ENCODE measurements at regions not wholly inside any gene's neighbourhood (a gene's known extent, or its start where the extent isn't known, plus 50 kb on each side); places are given as distances from the start of the nearest gene placed in this dataset.
"Not testable (repeated sequence)": the region's sequence is repeated elsewhere in the genome, so short reads cannot be mapped to it uniquely, and the experiment has no call there.

GRCh38 chr5:143908959-143909358 is 97.0 kb downstream of the HMHB1 start:
- DNase-seq (ENCODE audit: low read depth) = no peak

DNA sequence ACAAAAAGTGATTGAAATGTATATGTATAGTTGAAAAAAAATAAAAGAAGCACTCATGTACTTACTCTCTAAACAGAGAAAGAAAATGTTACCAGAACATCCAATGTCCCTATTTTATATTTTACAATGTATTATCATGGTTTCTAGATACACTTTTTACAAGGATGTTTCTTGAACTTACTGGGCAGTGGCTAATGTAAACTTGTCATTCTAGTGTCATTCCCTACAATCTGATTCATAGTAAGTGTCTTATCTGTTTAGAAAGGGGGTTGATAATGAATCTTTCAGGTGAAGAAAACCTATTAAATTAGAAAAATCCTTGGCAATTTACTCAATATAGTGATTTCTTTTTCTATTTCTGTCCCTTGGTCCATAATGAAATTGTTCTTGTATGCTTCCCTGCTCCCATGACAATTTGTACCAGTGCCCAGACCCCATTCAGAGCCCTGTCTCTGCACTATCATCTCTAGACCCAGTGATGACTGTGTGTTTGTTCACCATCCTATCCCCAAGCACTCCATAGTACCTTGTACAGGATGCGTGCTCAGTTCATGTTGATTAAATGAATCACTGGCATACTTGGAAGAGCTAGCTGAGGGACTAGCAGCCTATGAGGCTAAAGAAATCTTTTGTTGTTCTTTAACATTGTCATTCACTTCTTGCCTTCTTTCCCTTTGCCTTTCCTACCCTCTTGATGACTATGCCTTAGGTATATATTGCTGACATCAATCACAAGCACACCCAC is 101.2 kb downstream of the HMHB1 start:
- no peak for DNase-seq (ENCODE audit: low read depth)

DNA sequence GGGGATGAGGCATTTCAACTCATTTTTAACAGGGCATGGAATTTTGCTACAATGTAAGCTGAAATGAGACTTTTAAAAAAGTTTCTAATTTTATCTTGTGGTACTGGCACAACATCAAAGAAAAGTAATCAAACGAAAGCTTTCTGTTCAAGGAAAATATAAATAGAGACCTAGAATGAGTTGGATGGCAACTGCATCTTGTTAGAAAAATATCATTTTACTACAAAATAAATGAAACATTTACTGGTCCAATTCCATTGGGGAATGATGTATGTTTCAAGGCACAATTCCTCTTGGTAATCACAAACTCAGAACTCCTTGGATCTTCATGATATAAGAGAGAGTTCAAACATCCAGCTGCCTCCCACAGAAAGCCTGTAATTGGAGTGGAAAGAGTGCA is 102.8 kb downstream of the HMHB1 start:
- no peak for DNase-seq (ENCODE audit: low read depth)

DNA sequence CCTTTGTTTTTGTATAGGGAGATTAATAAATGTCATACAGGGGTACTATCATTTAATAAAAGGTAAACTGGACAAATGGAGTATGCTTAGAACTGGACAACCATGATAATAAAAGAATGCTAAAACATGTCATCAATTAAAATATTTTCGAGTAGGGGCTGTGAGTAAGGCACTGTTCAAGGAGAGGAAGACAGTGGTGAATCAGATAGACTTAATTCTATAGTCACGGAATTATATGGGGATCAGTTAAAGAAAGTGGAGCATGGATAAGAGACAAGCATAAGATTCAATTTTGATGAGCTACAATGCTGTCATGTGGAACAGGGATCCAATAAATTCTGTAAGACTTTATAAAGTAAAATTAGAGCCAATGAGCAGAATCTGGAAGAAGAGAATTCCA is 104.5 kb downstream of the HMHB1 start:
- DNase-seq (ENCODE audit: low read depth) = no peak

DNA sequence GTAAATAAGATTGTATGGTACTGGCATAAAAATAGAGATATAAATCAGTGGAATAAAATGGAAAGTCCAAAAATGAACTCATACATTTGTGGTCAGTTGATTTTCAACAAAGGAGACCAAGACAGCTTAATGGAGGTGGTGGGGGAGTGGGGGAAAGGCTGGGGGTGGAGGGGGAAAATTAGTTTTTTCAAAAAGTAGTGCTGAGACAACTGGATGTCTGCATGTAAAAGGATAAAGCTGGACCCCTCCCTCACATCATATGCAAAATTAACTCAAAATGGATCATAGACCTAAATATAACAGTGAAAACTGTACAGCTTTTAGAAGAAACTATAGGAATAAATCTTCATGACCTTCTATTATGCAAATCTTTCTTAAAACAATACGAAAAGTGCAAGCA is 107.0 kb downstream of the HMHB1 start:
- DNase-seq (ENCODE audit: low read depth) = no peak

- DNase-seq (ENCODE audit: low read depth) = no peak
These were observed 108.8 kb downstream of the HMHB1 start for GRCh38 chr5:143920772-143921171.

- no peak for DNase-seq (ENCODE audit: low read depth)
These were observed 109.8 kb downstream of the HMHB1 start for GRCh38 chr5:143921525-143922311.

DNA sequence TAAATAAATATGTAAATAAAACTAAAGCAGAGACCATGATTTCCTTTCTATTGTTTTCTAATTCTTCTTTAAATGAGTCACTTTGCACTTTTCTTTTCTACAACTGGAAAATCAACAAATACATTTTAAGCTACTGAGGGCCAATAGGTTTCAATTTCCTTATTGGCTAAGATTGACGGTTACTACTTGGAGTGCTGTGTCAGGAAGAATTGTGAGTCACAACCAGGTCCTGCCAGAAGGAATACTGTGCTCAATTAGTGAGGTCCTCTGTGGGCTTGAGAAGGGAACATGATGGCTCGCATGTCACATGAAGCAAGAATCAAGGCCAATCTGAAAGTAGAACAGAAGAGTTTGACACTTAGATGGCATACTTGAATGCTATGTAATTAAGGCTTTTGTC is 110.8 kb downstream of the HMHB1 start:
- no peak for DNase-seq (ENCODE audit: low read depth)

GRCh38 chr5:143923634-143924266 is 111.8 kb downstream of the HMHB1 start:
- no peak for DNase-seq (ENCODE audit: low read depth)

GRCh38 chr5:143924311-143924978 is 112.5 kb downstream of the HMHB1 start:
- no peak for DNase-seq (ENCODE audit: low read depth)

DNA sequence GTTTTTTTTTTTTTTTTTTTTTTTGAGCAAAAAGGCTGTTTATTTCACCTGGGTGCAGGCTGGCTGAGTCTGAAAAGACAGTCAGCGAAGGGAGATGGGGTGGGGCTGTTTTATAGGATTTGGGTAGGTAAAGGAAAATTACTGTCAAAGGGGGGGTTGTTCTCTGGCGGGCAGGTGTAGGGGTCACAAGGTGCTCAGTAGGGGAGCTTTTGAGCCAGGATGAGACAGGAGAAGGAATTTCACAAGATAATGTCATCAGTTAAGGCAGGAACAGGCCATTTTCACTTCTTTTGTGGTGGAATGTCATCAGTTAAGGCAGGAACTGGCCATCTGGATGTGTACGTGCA is 113.0 kb downstream of the HMHB1 start:
- DNase-seq (ENCODE audit: low read depth) = not testable (repeated sequence)

DNA sequence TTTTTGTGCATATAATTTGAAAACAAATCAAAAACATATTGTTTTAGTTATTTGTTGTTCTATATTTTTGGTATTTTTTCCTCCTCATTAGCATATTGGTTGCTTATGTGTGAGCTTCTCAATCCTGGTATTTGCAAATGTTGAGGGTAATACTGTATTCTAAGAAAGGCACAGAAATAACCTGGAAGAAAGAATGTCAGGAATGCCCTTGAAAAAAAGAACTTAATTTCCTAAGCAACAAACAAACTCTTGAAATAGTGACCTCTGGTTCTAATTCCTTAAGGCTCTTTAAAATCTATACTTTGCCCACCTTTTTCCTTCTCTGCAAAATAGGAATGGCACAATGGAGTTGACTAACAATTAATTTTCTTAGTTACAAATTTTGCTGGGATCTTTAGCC is 117.5 kb downstream of the HMHB1 start:
- DNase-seq (ENCODE audit: low read depth) = no peak

DNA sequence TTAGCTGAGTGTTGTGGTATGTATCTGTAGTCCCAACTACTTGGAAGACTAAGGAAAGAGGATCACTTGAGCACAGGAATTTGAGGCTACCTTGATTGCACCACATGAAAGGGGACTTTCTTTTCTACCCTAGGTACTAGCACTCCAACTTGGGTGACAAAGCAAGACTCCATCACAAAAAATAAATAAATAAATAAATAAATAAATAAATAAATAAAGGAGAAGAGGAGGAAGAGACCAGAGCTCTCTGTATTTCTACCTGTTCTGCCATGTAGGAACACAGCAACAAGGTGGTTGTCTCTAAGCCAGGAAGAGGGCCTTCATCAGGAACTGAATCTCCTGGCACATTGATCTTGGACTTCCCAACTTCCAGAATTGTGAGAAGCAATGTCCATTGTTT is 118.6 kb downstream of the HMHB1 start:
- no peak for DNase-seq (ENCODE audit: low read depth)

GRCh38 chr5:143931476-143931875 is 119.5 kb downstream of the HMHB1 start:
- DNase-seq (ENCODE audit: low read depth) = no peak

DNA sequence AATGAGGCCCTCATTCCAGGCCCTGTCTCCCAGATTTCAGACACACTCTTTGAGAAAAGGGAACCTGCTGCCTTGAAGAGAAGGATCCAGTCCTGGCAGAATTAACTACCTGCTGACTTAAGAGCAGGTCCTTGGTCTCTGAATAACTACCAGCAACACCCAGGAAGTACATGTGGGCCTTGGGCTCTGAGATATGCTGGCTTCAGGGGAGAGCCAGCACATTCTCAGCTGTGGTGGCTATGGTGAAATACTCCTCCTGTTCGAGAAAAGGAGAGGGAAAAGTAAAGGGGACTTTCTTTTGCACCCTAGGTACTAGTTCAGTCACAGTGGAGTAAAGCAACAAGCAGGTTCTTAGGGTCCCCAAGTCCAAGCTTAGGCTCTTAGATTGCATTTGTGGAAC is 120.0 kb downstream of the HMHB1 start:
- no peak for DNase-seq (ENCODE audit: low read depth)

DNA sequence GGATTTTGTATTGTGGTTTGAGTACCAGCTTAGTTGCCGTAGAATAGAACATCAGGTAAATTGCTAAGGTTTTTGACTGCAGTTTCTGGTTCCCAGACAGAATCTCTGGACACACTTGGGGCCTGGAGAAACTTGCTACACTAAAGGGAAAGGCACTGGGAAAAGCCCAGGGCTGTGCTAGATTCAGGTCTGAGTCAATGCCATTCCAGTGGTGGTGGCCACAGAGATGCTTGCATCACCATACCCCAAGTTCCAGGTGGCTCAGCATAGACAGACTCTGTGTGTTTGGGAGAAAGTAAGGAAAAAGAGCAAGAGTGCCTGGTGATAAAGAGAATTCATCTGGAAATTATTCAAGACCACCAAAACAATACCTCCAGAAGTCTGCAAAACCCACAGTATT is 120.6 kb downstream of the HMHB1 start:
- no peak for DNase-seq (ENCODE audit: low read depth)

GRCh38 chr5:143933451-143933850 is 121.5 kb downstream of the HMHB1 start:
- DNase-seq (ENCODE audit: low read depth) = no peak

GRCh38 chr5:143934821-143935220 is 122.9 kb downstream of the HMHB1 start:
- no peak for DNase-seq (ENCODE audit: low read depth)

DNA sequence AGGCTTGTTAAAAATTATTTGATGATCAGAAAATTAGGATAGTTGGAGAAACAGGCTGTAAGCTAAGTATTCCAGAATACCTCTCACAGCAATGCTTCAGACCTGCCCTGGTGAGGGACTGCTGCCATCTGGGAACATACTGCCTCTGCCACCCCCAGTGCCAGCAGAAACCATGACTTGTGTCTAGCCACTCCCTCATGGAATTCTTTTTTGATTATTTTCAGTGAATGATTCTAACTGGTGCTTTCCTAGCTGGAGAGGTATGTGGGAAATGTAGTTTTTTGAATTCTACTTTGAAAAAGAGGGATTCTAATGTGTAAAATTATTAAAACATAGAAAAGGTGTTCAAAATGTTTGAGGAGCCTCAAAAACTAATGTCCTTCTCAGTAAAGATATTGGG is 126.3 kb downstream of the HMHB1 start:
- no peak for DNase-seq (ENCODE audit: low read depth)

DNA sequence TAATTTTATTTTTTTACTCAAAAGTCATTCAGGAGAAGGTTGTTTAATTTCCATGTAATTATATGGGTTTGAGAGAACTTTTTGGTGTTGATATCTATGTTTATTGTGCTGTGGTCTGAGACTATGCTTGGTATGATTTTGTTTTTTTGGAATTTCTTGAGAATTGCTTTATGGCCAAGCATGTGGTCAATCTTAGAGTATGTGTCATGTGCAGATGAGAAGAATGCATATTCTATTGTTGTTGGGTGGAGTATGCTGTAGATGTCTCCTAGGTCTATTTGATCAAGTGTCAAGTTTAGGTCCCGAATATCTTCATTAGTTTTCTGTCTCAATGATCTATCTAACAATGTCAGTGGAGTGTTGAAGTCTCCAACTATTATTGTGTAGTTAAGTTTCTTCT is 134.9 kb downstream of the HMHB1 start:
- no peak for DNase-seq (ENCODE audit: low read depth)

- no peak for DNase-seq (ENCODE audit: low read depth)
These were observed 135.4 kb downstream of the HMHB1 start for GRCh38 chr5:143947313-143947712.

DNA sequence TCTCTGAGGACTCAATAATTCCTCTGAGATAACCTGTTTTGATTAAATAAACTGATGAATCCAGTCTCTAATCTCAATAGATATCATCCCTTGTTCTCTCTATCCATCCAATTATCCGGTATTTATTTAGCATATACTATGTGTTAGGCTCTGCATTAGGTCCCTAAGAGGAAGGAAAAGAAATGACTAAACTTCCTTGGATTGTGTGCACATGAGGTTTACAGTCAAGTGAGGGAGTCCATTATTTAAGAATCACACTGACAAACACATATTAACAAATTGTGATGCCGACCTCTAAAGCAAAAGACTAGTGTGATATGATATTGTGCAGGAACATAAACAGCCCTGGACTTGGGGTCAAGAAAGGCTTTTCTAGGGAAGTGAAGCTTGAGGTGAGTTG is 140.8 kb downstream of the HMHB1 start:
- no peak for DNase-seq (ENCODE audit: low read depth)

All from forelimb muscle (tissue), 1 donor.